Superior temporal gyrus (tissue), 1 donor: ENCODE measurements at regions not wholly inside any gene's neighbourhood (a gene's known extent, or its start where the extent isn't known, plus 50 kb on each side); places are given as distances from the start of the nearest gene placed in this dataset.

Experiments used
- DNase-seq: peaks from one replicate; pipeline ENCODE4 v3.0.0-alpha.2; 2016; ENCODE audit errors: extremely low spot score

DNA sequence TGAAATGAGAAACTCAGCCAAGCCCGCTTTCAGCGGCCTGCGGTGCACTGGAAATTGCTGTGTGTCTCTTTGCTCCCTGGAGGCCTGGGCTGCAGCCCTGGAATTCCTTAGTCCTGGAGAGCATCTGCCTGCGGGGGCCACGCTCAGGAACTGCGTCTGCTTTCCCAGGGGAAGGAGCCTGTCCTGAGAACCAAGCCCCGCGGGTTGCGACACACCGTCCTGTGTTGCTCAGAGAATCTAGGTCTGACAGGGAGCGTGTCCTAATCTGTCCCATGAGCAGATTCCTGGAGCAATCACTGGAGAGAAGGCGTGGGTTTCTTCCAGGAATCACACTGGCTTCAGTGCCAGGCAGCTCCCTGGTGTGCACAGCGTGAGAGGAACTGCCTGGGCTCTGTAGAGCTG, 708.1 kb downstream of the BRD1 start:
- no peak for DNase-seq

DNA sequence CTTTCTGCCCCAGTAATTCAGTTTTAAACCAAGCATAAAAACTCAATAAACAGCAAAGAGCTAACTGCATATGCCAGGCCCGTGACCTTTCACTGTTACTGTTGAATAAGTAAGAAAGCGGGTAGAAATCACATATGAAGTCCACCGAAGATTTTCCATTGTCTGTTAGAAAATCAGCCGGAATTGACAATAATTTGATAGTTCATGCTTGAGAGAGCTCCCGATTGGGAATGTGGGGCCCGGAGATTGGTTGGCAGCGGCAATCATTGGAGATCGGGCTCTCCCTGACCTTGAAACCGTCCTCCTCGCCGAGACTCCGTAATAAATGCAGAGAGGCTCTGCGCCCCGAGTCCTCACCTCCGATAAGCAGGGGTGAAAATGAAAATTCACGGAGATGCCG, 709.6 kb downstream of the BRD1 start:
- DNase-seq: no peak

DNA sequence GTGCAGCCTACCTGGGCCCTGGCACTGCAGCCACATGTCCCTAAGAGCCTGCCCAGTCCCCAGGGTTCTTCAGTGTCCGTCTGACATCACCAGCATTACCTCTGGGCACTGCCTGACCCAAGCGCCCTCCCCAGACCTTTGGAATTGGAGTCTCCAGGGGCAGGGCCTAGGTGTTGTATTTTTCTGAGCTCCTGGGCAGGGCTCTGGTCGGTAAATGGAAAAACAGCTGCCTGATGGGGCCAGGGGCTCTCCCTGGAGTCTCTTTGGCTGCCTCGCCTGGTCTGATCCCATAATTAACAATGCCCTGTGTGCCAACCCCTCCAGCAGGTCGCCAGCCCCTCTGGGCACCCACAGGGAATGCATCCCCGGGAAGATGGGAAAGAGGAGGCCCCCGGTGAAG, 710.2 kb downstream of the BRD1 start:
- DNase-seq: no peak

DNA sequence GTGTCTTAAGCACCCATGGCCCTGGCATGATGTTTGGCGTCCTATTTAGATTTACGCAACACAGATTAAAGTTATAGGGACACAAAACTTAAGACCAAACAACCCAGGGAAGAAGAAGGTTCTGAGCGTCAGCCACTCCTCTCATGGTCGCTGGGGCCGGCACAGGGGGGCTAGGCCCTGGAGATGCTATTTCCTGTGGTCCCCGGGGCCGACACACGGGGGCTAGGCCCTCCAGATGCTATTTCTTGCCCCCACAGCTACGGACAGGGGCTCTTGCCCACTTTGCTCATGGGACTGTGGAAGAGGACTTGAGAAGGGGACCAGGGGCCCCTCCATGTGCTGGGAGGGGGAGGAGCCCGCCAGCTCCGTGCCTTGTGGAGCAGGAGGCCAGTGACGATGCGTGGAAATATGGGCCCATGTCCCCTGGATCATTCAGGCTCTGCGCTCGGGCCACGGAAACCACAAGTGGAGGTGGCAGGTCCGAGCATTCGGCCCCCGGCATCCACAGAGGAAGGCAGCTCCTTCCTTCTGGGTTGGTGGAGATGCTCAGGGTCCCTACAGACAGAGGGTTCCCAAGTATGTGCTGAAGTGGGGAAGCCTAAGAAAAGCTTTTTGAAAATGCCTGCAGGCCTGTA, 711.1 kb downstream of the BRD1 start:
- DNase-seq: no peak

DNA sequence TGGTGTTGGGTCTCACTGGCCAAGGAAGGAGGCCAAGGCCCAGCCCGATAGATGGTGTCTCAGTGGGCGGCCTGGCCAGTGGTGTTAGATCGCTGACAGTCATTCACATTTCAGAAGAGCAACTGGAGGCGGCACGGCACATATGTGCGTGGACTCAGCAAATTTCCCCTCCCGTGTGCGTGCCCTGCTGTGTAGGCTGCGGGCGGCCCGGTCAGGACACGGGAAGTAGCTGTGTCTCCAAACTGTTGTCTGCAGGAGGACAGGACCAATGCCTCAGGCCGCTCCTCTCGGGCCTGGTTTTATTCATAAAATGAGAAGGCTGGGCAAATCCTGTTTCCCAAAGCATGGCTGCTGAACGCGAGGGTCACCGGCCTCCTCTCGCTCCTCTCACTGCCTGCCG, 711.7 kb downstream of the BRD1 start:
- no peak for DNase-seq

DNA sequence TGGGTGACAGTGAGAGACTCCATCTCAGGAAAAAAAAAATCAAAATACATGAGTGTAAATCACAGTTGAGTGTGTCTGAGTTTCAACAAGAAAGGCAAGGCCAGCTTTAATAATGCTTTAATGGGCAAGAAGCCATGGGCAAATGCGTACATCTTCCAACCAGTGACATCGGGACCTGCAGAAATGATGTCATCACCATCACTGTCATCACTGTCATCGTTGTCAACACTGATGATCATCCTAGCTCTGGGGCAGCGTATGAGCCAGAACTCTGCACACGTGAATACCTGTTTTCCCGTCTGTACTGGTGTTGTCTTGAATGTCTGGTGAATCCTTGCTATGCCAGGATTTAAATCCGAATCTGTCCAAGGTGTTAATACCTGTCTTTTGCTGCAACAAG, 712.5 kb downstream of the BRD1 start:
- no peak for DNase-seq

DNA sequence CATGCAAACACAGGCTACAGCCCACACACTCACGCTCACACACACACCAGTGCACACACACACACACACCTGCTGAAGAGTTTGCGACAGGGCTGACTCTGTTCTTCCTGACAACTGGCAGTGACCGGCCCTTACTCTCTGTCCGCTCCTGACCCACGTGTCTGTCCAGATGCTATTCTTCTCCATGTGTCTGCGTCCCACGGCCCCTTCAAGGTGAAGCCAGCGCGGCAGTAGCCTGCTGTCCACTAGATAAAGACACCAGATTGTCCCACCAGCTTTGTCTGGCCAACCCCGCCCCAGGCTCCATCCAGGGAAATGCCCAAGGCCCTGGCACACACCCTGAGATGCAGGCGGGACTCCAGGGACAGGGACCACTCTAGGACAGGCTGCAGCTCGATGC, 713.9 kb downstream of the BRD1 start:
- DNase-seq: no peak

DNA sequence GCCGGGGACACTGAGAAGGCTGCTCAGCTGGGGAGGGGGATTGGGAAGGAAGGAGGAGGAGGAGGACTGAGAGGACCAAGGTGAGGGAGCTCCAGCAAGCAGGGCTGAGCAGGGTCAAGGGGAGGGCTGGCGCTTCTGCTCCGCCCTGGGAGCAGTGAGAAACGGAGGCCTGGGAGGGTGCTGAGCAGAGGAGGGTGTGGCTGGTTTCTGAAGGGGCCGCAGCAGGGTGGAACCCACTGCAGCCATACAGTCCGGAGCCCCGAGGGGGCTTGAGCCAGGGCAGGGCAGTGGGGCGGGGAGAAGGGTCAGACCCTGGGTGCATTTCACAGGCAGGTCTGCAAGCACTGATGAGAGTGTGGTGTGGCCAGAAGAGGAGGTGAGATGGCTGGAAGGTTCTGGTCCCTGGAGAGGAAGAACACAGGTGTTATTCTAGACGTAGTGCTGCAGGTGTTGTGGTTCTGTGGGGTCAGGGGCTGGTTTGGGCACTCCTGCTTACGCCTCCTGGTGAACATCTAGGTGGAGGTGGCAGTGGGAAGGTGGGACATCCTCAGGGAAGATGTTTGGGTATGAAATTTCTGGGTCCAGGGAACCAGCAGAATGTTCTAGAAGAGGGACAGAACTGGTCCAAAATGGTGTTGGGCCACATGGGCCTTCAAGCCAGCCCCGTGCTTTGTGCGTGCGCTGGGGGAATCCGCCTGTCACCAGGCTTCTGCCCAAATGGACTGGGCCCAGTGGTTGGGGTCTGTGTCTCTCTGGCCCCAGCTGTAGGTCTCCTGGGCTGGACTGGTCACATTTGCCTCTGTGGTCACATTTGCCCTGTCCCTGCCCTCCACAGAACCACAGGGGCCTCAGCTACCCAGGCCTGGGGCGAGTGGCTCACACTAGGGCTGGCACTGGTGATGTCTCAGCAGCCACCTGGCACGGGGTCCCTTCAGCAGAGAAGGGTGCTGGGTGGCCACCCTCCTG, 714.7 kb downstream of the BRD1 start:
- no peak for DNase-seq

DNA sequence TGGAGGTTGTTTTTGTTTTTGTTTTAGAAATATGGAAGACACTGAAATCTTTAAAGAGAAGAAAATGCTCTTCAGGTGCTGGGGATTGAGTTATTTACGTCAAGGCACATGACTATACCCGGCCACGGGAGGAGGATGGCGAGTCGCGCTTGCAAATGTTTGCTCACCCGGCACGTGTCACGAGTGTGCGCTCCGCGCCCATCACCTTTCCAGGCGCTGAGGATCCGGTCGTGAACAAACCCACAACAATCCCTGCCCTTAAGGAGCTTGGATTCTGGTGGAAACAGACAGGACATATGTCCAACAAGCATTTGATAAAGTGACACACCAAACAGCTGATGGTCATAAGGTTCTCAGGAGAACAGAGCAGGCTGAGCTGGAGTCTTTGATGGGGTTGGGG, 715.5 kb downstream of the BRD1 start:
- DNase-seq: no peak

DNA sequence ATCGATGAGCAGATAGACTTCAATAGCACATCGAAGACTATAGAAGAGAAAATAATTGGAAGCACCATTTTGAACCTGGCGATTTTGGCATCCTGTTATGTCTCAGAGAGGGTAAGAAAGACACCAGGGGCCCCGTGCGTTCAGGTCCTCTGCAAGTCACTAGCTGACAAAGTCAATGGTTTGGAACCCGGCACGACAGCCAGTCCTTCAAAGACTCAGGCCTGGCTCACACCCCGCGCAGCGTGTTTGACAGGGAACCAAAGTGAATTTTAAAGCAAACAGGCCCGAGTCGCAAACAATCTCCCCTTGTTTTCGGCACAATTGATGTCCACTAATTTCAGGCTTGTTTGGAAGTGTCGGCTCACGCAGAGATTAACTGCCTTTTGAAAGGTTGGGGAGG, 716.6 kb downstream of the BRD1 start:
- DNase-seq: no peak

DNA sequence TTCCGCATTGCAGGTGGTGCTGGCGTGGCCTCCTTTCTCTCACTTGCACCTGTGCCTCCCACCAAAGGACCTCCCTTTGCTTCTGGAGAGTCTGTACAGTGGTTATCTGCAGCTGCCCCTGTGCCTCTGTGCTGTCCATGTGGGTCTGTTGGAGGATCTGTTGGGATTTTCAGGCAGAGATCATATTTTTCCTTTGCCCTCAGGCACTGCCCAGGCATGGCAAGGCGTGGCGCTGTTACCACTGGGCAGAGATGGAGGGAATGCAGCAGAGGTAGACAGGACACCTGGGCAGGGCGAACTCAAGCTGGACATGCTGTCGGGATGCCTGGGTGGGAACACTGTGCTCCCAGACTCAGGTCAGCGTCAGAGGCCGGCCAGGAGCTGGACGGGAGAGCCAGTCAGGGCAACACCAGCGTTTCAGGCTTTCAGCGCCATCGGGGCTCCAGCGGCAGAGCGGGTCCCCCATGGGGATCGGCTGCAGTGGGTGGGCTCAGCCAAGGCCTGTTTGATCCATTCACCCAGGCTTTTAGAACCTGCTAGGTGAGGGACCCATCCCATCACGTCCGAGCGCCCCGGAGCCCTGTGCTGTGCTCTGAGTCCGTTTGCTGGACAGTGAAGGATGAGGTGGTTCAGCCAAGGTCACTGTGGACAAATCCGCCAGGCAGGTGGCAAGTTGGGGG, 718.9 kb downstream of the BRD1 start:
- no peak for DNase-seq

DNA sequence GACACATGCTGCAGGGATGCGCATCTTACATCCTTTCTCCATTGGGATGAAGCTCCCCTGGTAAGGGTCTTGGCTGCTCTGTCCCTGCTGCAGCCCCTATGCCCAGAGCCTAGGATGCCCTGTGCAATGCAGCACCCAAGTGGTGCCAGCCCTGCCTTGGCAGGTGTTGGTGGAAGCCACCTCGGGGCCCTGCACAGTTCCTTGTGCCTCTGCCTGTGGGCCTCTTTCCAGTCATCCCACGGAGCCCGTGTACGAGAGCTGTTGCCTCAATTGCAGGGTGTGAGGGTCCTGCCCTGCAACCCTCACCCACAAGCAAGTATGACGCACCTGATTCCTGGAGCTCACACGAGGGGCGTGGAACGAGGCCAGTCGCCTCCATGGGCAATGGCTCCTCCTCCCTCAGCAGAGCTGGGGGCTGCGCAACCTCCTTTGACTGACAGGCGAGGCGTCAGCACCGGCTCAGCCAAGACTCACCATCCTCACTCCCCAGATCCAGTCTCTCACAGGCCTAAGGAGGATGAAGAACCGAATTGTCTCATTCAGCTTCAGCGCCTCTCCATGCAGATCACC, 719.6 kb downstream of the BRD1 start:
- no peak for DNase-seq

DNA sequence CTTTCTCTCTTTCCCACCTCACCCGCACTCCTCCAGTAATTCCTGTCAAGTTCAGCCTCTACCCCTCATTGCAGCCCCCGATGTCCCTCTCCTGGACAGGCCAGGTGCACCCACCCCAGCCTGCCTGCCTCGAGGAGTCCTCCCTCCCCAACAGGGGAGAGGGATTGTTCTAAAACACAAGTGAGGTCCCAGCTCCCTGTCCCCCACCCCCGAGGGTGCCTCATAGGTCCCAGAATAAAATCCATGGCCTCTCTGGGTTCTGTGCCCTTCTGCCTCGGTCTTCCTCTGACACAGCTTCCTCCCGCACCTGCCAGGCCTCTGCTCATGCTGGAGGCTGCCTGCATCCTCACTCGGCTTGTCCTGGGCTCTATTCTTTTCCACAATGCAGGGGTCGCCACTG, 720.1 kb downstream of the BRD1 start:
- no peak for DNase-seq

DNA sequence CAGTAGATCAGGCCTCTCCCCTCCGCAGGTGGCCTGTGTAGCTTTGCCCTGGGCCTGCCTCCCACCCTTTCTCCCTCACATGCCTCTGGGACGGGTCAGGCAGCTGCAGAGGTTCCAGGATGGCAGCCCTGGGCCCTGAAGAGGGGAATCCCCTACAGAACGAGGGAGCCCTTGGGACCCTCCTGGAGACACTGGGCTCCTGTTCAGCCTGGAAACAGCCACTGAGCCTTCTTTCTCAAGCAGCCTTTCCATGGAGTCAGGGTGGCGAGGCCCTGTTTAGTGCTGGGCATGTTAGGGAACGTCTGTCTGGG, 720.9 kb downstream of the BRD1 start:
- no peak for DNase-seq

DNA sequence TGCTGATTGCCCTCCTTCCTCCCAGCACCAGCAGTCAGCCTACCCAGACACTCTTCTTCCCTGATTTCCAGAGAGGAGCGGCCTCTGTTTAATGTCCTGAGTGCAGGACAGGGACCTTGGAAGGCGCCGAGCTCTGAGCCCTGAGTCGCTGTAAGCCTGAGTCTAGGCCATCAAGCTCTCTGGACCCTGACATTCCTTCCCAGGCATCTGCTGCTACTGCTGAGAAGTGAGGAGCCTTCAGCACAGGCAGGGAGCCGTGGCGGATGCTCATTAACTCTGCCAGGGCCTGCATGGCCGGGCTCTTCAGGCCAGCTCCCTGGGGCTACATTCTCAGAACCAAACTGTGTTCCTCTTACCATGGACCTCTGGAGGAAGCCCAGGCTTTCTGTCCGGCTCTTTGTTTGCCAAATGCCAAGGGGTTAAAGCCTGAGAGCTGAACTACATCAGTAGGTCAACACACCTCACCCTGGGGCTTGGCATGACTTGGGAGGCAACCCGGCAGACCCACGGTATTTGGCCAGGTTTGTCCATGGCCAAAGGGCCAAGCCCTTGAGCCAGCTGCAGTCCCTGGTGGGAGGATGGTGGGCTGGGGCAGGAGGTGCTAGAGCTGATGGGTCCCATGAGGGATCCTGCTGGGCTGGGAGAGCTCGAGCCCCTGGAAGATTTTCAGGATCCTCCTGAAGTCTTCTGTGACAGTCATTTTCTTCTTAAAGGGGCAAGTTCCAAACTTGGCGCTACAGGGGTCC, 721.4 kb downstream of the BRD1 start:
- DNase-seq: no peak

DNA sequence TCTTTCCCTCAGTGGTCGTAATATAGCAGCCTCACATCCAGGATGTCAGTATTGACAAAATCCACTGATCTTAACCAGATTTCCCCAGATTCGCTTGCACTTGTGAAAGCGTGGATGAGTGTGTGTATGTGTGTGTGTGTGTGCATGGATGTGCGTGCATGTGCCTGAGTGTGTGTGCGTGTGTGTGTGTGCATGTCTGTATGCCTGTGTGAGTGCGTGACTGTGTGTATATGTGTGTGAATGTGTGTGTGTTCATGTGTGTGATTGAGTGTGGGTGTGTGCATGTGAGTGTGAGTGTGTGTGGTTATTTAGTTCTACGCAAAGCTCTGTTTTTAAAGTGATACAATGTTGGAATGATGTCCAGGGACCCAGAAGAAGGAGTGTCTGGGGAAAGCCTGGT, 723.2 kb downstream of the BRD1 start:
- DNase-seq: no peak

DNA sequence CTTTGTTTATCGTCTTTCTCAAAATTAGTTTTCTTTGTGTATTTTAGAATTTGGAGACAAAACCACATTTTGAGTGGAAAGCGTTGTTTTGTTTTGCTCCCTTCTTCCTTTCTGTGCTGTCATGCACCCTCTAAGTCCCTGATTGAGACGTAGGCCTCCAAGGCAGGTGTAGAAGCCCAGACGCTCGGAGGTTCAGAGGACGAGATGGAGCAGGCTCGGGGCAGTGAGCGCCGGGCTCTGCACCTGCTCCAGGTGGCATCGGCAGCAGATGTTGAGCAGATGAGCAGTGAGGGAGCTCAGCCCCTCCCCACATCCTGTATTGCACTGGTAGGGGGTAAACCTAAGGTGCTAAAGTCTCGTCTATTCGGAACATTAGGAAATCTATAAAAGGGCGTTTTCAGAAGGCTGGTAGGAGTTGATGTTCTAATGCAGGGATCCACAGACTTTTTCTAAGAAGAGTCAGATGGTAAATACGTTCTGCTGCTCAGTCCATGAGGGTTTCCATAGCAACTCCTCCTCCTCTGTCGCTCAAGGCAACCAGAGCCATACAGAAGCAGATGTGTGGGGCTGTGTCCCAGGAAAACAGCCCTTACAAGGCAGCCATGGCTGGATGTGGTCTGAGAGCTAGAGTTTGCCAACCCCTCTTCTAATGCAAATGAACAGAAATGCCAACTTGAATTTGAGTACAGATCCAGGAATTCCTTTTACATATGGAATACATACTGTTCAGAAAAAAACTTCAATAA, 724.2 kb downstream of the BRD1 start:
- DNase-seq: peak; percentile 53

DNA sequence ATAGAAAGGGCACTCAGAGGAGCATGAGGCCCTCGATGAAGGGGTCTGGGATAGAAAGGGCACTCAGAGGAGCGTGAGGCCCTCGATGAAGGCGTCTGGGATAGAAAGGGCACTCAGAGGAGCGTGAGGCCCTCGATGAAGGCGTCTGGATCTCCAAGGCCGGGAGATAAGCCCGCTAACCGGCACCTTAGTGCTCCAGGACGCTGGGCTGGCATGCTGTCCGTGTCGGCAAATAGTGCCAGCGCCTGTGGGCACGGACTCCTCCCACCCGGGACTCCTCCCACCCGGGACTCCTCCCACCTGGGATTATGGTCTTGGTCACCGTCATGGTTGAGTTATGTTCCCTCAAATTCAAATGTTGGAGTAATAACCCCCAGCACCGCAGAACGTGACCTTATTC, 725.3 kb downstream of the BRD1 start:
- DNase-seq: no peak

DNA sequence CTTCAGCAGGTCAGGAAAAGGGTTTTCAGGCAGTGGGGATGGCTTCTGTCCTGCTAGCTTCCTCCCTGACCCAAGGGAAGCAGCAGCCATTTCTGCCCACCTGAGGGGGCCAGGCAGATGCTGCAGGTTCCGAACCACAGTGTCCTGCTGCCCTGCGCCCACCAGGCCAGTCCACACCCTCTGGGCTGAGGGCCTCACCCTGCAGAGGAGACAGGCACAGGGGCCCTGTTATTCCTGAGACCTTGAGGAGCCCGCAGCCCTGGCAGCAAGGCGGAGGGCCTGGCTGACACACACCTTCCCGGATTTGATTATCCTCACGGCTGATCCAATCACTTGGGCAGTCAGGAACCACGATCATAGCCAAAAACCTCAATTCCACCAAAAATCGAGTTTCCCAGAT, 725.8 kb downstream of the BRD1 start:
- no peak for DNase-seq

DNA sequence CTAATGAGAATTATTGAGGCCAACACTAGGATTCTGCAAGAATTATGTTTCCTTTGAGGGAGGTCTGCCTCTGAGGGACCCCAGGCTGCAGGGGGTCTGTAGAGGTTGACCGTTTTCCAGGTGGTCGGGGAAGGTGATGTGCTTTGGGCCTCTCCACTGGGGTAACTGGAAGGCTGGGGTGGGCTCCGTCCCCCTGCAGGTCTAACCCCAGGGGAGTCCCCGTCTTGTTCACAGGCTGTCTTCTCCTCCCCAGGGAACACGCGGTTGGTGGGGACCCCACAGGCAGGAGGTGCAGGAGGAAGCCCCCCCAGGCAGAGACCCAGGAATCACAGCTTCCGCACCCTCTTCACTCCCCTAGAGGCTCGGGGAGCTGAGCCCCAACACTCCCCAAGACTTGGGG, 726.4 kb downstream of the BRD1 start:
- DNase-seq: no peak

DNA sequence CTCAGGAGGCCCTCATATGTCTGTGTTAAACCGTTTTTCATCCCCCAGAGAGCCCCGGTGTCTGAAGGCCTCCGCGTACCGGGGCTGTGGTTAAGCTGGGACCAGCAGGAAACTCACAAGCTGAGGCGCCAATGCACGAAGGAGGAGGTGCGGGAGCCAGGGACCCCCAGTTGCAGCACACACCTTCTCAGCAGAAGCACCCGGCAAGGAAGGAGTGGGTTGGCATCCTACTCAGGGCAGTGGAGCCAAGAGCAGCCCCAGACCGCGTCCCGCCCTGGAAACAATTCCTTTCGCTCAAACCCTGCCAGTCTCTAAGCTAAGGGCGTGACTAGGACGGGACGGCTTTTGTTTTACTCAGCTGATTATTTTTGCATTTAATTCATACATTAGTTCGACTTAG, 726.9 kb downstream of the BRD1 start:
- no peak for DNase-seq
